NCI-H446 (cell line): ENCODE measurements at regions not wholly inside any gene's neighbourhood (a gene's known extent, or its start where the extent isn't known, plus 50 kb on each side); places are given as distances from the start of the nearest gene placed in this dataset.

ENCODE experiments used
- DNase-seq, 2 experiments: peaks; one replicate each; lab custom pipeline; 2025; lab: John Stamatoyannopoulos, UW

DNA sequence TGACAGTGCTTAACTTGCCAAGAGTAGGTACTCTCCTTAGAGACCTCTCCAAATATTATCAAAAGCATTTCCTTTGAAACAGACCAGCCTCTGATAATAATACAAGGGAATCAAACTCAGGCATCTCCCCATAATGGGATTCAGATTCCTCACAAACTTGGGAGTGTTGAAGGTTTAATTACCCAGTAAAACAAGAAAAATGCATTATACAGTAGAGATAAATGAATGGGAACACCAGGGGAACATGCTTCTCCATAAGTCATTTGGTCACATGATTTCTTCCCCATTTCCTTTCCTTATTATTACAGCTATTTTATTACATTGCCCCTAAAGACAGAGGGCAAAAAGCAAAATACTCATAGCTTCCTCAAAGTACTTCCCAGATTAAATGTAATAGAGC lies 325.0 kb upstream of the CDIN1 start:
- no peak for DNase-seq

DNA sequence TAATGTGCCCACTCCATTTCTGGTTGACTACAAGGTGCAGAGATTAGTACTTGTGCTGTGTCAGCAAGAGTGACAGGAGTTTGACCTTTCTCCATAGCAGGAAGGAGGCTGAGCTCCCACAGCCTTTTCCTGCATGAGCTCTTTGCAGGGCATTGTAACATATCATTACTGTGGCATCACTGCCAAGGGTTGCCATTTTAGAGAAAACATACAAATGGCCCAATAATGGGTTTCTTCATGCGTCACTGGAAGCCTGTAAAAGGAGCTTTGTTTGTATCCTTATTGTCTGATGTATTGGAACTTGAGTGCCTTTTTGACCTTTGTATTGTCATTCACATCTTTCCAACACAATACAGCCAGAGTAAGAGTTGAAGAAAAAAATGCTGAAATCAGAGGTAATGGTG lies 323.0 kb upstream of the CDIN1 start:
- no peak for DNase-seq

DNA sequence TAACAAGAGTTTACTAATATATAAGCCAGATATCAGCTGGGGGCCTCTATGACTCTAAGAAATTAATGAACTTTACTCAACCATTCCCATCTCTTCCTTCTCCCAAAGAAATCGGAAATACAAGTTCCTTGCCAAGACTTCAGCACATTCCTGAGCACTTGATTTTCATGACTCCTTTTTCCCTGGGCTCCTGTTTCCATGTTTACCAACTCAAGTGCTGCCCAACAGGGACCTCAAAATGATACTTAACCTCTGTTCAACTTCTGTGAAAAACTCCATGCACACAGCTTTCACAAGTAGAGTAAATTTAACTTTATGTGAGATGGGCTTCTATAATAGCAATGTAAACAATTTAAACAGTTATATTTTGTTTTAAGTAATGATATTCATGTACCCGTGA lies 315.8 kb upstream of the CDIN1 start:
- DNase-seq, result no peak

DNA sequence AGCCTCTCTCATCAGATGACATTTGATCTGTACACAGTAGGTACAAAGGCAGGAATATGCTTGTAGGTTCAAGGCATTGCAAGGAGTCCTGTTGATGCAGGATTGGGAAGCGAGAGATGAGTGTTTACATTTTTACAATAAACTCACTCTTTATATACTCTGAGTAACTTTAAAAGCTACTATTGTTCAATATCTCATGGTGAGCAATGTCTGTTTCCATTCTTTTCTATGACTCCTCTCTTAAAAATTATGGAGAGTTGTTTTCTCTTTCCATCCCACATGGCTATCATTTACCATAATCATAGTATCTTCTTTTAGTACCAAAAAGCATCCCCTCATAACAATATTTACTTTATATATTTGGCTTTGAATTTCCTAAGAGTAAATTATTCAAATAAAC lies 314.0 kb upstream of the CDIN1 start:
- no peak for DNase-seq

DNA sequence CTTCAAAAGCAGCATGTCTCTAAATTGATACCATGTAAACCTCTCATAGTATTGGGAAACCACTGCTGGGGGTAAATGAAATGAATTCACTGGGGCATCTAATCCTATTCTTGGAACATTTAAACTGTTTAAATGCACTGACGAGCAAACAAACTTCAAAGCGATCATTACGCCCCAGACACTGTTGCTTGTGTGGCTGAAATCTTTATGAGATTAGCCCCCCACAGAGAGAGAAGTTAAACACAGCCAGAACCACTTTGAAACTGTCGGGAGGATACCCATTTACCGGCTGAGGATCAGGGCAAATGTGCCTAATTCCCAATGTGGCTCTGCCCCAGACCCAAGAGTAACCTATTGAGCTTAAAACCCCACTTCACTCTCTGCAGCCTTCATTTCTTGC lies 308.4 kb upstream of the CDIN1 start:
- no peak for DNase-seq

DNA sequence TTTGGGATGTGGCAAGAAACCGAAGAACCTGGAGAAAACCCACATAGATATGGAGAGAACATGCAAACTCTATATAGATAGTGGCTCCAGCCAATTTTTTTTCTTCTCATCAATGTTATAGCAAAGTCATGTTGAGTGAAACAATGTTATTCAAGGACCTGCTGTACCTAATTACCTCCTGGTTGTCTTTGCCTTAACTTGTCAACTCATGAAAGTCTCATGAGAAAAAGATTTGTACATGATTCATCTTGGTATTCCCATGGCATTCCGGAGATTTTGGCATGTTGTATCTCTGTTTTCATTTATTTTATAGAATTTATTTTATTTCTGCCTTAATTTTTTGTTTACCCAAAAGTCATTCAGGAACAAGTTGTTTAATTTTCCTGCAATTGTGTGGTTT lies 303.8 kb upstream of the CDIN1 start:
- no peak for DNase-seq

DNA sequence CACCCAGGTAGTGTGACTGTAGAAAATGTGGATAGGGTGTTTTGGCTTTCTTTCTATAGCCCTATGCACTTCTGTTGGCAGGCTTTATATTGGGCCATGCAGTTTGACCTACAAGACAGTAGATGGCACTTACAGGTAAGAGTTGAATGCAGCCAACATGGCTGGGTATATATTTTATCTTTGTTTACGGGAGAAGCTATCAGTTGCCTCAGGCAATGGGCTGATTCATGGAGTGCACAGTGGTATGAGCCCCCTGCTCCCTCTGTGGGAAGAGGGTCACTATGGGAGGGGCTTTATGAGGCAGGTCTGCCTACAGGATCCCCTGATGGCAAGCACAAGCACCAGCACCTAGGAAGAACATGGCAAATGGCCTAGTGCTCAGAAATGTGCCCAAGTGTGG lies 301.2 kb upstream of the CDIN1 start:
- DNase-seq, result no peak

DNA sequence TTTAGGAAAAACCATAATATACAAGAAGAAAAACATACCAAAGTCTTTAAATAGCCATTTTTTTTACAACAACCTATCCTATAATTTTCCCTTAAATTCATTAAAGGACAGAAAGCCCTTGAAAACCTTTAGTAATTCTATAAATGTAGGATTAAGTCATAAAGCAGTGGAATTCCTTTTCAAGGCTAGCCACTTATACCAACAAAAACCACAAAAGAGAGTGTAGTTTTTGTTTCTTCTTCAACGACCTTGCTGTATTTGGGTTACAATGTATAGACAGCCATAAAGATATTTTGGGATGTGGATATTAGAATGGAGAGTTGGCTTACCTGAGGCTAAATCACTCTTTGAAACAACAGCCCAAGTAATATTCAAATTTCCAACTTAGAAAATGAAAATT lies 296.6 kb upstream of the CDIN1 start:
- no peak for DNase-seq

DNA sequence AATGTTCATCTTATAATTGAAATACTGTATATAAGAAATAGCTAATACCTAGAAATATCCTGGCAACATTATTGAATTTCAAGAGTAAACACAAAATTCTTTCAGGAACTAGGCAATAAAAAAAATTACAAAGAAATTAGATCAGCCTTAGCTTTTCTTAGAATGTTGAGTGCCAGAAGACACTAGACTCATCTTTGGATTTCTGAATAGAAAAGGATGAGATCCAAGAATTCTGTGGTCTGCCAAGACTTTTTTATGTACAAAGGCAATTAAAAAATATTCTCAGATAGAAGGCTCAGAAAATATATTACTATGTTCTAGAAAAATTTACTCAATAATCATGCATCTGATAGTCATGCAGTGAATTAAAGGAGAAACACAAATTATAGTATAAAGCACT lies 294.5 kb upstream of the CDIN1 start:
- DNase-seq, result no peak

DNA sequence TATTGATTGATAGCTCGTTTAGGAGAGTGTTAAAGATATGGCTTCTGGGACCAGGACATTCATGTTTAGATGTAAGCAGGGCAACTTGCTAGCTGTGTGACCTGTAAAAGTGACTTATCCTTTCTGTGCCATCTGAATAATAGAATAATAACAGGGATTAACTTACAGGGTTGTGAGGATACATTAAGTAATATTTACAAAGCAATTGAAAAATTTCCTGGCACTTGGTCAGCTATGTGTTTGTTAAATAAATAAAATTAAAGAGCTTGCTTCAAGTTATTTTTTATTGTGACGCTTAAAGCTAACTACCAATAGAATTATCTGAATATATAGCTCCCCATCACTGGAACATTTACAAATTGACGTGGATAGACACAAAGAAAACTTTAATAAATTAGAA lies 287.9 kb upstream of the CDIN1 start:
- no peak for DNase-seq

DNA sequence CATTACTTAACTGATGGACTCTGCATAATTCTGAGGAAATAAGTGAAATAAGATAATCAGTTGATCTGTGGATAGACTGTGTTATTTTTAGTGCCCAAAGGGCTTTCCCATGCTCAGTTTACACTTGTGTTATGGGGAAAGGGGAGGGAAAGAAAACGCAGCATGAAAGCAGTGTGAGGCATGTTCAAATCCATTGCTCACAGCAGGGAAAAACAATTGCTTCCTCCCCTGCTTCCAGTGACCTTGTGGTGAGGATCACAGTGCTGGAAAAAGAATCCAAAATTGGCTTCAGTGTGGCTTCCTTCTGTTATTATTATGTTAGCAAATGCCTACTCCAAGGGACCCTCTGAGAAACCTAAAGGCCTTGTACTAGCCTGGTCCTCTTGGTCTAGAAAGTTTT lies 285.1 kb upstream of the CDIN1 start:
- DNase-seq, result no peak

DNA sequence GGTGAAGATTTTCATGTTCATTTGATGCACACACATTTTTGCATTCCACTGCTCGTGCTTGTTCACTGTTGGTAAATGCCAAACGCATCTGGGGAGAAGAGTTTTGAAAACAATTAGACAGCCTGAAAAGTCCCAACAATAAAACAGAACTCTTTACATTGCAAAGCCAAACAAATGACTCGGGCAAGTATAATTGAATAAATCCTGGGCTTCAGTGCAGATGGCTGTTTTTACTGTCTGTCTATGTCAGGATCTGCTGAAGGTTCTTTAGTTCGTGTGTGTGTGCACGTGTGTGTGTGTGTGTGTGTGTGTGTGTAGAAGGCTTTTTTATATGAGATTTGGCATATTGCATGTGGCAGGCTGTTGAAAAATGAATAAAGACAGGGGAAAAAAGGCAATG lies 277.5 kb upstream of the CDIN1 start:
- no peak for DNase-seq

DNA sequence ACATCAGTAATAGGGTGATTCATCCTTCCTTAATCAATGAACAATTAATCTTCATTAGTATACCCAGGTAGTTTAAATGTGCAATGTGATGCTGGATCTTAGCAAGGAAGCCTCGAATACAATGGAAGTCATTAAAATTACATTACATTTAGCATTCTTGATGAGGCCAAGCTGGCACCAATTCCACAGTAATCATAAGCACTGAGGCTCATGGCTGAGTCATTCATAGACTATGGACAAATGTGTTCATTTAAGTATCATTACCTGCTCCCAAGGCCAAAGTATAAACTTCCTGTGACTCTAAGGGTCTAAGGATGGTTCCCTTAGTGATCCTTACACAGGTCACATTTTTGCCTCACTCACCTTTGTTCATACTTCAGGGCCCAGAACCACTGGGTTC lies 266.4 kb upstream of the CDIN1 start:
- no peak for DNase-seq

DNA sequence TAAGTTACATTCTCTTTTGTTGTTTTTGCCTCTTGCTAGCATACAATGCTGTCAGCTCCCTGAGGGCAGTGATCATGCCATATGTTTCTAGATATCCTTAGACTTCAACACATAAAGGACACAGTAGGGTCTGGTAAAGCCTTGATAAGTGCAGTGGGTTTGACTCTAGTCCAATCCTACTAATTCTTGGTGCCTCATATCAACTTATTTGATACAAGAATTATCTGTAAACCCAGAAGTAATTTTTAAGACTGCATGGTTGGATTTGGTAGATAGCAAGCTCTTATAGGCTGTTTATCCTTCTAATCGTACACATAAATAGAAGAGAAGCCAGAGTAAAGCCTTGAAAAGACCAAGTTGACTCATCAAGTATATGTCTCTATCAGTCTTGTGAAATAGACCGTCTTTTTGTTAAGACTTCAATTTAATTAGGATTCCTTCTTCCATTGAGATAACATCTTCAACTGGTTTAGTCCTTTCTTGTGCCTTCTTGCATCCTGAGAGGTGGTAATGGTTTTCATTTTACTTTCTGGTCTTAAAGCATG lies 265.6 kb upstream of the CDIN1 start:
- no peak for DNase-seq

DNA sequence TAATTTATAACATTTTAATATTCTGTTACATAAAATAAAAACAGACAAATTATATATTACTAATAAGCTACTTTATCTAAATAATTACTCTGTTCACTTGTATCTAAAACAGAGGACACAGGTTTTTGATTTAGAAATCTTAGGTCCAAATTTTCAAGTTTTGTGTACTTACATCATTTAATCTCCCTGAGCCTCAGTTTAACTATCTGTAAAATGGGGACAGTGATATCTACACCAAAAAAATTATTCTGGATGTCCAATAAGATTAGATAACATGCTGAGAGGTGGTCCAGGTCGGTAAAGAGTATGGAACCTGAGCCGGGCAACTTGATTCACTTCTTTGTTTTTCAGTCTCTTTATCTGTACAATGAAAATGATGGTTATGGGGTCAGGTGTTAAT lies 263.8 kb upstream of the CDIN1 start:
- DNase-seq, result no peak

DNA sequence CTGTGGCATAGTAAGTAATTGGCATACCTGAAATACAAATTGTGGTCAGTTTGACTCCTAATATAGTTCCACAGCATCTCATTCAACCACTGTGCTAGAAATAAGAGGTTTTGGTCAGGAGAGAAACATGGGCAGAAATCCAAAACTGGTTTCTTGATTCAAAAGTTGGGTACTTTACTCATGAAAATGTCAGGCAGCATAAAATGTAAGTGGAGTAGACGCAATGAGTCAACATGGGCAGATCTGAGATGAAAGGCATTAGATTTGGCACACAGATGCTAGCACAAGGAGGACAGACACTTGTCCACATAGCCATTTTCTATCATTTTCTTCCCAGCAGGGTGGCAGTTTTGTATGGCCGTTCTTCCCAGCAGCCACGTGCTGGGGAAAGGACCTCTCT lies 255.8 kb upstream of the CDIN1 start:
- DNase-seq, result no peak

DNA sequence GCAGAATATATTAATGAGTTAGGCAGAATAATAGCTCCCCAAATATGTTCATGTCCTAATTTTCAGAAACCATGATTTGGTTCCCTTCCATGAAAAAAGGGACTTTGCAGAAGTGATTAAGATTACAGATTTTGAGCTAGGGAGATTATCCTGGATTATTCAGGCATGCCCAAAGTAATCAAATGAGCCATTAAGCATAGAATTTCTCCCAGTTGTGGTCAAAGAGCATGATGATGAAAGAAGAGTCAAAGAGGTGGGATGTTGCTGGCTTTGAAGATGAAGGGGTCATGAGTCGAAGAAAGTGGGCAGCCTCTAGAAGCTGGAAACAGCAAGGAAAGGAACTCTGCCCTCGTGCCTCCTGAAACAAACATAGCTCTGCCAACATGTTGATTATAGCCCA lies 254.2 kb upstream of the CDIN1 start:
- no peak for DNase-seq

DNA sequence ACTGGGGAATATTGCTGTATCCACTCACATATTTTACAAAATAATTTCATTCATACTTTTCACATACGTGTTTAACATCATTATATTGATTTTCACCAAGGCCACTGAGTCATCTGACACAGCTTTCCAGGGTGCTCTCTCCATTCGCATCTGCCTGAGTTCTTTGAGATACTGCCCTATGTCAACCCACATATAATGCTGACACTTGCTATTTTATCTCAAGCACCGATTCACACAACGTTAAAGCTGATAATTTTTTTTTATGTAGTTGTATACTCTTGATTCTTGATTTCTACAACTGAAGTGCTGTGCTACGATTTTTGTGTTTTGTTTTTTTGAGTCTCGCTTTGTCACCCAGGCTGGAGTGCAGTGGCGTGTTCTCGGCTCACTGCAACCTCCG lies 249.8 kb upstream of the CDIN1 start:
- DNase-seq, result no peak

DNA sequence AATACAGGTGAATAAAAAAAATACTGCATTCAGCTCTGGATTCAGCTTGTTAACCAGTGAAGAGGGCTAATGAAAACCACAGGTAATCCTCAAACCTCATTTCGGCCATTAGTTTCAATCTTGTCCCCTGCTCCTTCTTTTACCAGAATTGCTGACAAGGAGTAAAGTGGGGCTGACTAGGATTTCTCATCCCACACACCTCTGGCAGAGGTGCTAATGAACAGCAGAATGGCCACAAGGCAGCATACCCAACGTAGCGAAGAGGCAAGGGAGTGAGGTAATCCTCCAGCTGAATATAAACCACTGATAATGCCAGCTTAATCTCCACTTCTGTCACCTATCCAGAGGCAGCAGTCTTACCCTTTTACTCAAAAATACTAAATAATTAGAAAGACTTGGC lies 248.8 kb upstream of the CDIN1 start:
- no peak for DNase-seq

DNA sequence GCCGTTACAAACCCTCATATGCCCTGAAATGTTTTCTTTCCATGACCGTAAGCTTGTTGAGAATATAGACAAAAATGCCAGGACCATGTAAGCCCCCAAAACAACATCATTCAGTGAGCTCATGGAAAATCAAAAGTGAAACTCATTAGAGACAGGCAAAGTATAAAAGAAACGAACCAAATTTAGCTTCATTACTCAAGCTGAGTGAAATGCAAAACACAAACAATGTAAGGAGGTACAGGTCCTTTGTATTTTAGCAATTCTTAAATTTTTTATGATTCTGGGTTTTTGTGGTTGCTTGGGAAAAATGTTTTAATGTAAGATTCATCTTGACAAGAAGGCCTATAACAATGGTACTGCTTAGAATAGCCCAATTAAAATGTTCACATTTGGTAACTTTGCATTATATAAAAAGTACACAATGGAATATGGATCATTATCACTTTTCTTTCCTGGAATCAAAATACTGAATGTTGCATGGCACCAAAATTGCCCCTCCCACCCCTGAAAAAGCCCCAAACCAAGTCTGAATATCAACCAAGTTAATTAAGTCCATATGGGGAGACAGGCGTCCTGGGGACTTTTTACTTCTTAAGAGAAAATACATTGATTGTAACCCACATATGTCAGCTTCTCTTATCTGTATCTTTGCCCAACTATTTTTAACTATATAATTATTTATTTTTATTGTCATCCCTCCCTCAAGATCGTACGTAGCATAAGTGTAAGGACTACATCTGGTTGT lies 247.7 kb upstream of the CDIN1 start:
- no peak for DNase-seq

DNA sequence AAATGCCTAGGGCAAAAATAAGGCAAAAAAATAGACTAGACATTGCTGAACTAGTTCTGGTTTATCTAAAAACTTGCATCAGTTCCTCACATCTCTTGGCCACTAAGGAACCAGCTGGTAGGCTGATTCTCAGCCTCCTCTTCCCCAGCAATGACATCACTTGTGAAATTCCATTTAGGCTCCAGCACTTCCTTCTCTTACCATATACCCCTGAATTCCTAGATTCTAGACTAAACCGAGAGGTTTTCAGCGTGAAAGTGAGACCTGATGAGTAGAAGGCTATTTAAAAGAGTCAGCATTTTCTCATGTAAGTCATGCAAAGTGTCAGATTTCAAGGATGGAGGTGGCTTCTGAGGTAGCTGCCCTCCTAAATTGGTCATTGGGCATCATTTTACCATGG lies 247.1 kb upstream of the CDIN1 start:
- DNase-seq, result no peak

DNA sequence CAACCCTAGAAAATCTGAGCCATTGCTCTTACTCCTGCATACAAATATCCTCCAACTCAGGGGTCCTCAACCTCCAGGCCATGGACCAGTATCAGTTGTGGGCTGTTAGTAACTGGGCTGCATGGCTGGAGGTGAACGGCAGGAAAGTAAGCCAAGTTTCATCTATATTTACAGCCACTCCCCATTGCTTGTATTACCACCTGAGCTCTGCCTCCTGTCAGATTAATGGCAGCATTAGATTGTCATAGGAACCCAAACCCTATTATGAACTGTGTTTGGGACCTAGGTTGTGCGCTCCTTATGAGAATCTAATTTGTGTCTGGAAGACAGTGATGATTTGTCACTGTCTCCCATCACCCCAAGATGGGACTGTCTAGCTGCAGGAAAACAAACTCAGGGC lies 246.5 kb upstream of the CDIN1 start:
- DNase-seq, result no peak

DNA sequence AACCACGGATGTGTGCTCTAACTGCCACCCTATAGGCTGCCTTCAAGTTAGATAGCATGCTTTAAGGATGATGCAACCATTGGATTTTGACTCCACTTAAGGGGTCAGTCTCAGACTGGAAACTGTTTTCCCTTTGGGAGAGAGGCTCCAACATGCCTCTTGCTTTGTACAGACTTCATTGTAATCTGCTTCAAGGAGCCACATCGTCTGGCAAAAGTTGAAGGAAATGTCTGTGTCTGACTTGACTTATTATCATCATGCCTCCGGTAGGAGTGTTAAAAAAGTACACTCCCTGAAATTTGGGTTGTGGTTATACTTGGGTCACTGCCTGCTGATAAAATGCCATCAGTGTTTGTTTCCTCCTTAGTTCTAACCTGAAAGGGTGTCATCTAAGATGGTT lies 245.4 kb upstream of the CDIN1 start:
- DNase-seq, result no peak

DNA sequence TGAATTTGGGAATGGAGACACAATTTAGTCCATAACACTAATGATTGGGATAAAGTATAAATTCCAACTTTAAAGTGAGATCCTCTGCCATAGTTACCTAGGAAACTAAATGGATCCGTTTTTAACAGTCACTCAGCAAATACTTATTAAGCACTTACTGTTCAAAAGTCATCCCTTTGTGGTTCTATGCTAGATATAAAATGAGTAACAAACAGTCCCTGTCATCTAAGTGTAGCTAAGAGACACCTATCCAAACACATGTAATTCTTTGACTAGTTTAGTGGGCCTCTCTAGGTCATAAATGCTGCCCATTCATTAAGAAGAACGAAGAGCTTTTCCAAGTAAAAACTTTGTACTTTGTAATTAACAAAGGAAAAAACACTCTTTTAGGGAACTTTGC lies 244.2 kb upstream of the CDIN1 start:
- DNase-seq, result no peak
